Erythroblast (primary cell): ENCODE measurements at regions not wholly inside any gene's neighbourhood (a gene's known extent, or its start where the extent isn't known, plus 50 kb on each side); places are given as distances from the start of the nearest gene placed in this dataset.

Source experiments
- GATA1 ChIP-seq: IDR thresholded peaks from 2 replicates; pipeline ENCODE4 v1.6.1; 2011; ENCODE audit warnings: low read depth, mild to moderate bottlenecking, control low read depth, low read length, moderate library complexity
- POLR2A ChIP-seq: IDR thresholded peaks from 2 replicates; pipeline ENCODE4 v1.6.1; 2011; ENCODE audit warnings: mild to moderate bottlenecking, low read length

DNA sequence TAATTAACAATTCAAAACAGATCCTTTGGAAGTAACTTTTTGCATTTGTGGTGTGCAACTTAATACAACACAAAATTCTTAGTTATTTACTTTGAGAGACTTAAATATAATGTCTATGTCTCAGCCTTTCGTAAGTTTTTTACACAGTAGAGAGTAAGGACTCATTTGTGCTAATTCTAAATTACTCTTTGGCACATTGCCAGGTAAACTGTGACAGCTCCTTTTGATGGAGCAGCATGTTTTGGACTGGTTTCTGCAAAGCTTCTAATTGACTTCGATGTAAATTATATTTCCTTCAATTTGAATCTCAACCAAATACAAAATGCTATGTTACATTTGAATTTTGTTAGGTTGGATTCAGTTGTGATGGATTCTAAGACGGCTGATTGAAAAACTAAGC, 450.7 kb upstream of the OPRM1 start:
- TF ChIP-seq POLR2A, result no peak
- no peak for TF ChIP-seq GATA1
